Pulmonary artery endothelial cell (primary cell): ENCODE measurements at regions not wholly inside any gene's neighbourhood (a gene's known extent, or its start where the extent isn't known, plus 50 kb on each side); places are given as distances from the start of the nearest gene placed in this dataset.
"Not testable (repeated sequence)": the region's sequence is repeated elsewhere in the genome, so short reads cannot be mapped to it uniquely, and the experiment has no call there.

ENCODE experiments used
- DNase-seq: peaks from one replicate; pipeline ENCODE4 v3.0.0-alpha.2; 2011; ENCODE audit warnings: low read depth, low spot score

GRCh38 chr2:16729335-16729734 is 63.7 kb upstream of the CYRIA start:
- no peak for DNase-seq

- DNase-seq: no peak
Observed at GRCh38 chr2:16728351-16729136, 62.9 kb upstream of the CYRIA start.

GRCh38 chr2:16727849-16728248 is 62.2 kb upstream of the CYRIA start:
- not testable (repeated sequence) for DNase-seq

GRCh38 chr2:16727256-16727655 is 61.6 kb upstream of the CYRIA start:
- DNase-seq: no peak

GRCh38 chr2:16726577-16726976 is 60.9 kb upstream of the CYRIA start:
- DNase-seq: no peak

GRCh38 chr2:16726147-16726546 is 60.5 kb upstream of the CYRIA start:
- DNase-seq: no peak

GRCh38 chr2:16725549-16725948 is 59.9 kb upstream of the CYRIA start:
- DNase-seq: no peak

GRCh38 chr2:16722677-16723076 is 57.0 kb upstream of the CYRIA start:
- DNase-seq: no peak

GRCh38 chr2:16722126-16722525 is 56.5 kb upstream of the CYRIA start:
- no peak for DNase-seq

GRCh38 chr2:16721529-16721928 is 55.9 kb upstream of the CYRIA start:
- DNase-seq: not testable (repeated sequence)

- DNase-seq: not testable (repeated sequence)
Observed at GRCh38 chr2:16720737-16721136, 55.1 kb upstream of the CYRIA start.

GRCh38 chr2:16719485-16719808 is 53.8 kb upstream of the CYRIA start:
- DNase-seq: no peak

- DNase-seq: no peak
Observed at GRCh38 chr2:16718576-16719484, 53.2 kb upstream of the CYRIA start.

- no peak for DNase-seq
Observed at GRCh38 chr2:16717477-16717876, 51.8 kb upstream of the CYRIA start.

- DNase-seq: no peak
Observed at GRCh38 chr2:16716944-16717343, 51.3 kb upstream of the CYRIA start.

GRCh38 chr2:16716024-16716423 is 50.4 kb upstream of the CYRIA start:
- no peak for DNase-seq
